ENCODE measurements at regions not wholly inside any gene's neighbourhood (a gene's known extent, or its start where the extent isn't known, plus 50 kb on each side); places are given as distances from the start of the nearest gene placed in this dataset.

GRCh38 chr21:19537116-19537515 is 1133.5 kb upstream of the TMPRSS15 start:
- TF ChIP-seq ELF4 (IDR thresholded peaks at IDR 0.05) (no peak), SP1 (IDR thresholded peaks at IDR 0.05) (no peak), L3MBTL2 (conservative IDR thresholded peaks at IDR 0.05) (no peak), LEF1 (IDR thresholded peaks at IDR 0.05; ENCODE audit: borderline replicate concordance) (no peak), FOXK2 (IDR thresholded peaks at IDR 0.05) (no peak), TARDBP (IDR thresholded peaks at IDR 0.05) (no peak), FOXM1 (IDR thresholded peaks at IDR 0.05; ENCODE audit: borderline replicate concordance) (no peak), ZNF384 (IDR thresholded peaks at IDR 0.05) (no peak), NFRKB (IDR thresholded peaks at IDR 0.05) (no peak), CTBP1 (IDR thresholded peaks at IDR 0.05; ENCODE audit: borderline replicate concordance) (no peak), PKNOX1 (IDR thresholded peaks at IDR 0.05) (no peak), BHLHE40 (IDR thresholded peaks at IDR 0.05; ENCODE audit: borderline replicate concordance) (no peak), SUZ12 (IDR thresholded peaks at IDR 0.05) (no peak)

Measured in HEK293T (cell line).